ENCODE measurements at regions not wholly inside any gene's neighbourhood (a gene's known extent, or its start where the extent isn't known, plus 50 kb on each side); places are given as distances from the start of the nearest gene placed in this dataset.

- Histone ChIP-seq H3K36me3 (no peaks in the 10 kb centered on the region), H3K4me1 (ENCODE audit: insufficient read depth) (no peaks in the 10 kb centered on the region), H3K27ac (no peak overlapping the region), H3K9me3 (no peaks in the 10 kb centered on the region), H3K27me3 (no peaks in the 10 kb centered on the region), H3K4me3 (no peak overlapping the region)
- DNase-seq = no peak
- no peak for TF ChIP-seq POLR2A (IDR thresholded peaks at IDR 0.05)
- no peak for TF ChIP-seq EP300 (IDR thresholded peaks at IDR 0.05)
- no peak for TF ChIP-seq CTCF (IDR thresholded peaks at IDR 0.05)
- WGBS, 3 donors = 19 to 39% (median 23%) methylated on average over 2 of the region's 2 CpGs
- intact Hi-C loops (cut with DNase I) = no loop called here
These were observed 852.4 kb upstream of the MDGA2 start for GRCh38 chr14:48527832-48528231.

- Histone ChIP-seq H3K9me3 (no peaks in the 10 kb centered on the region), H3K4me3 (no peak overlapping the region), H3K4me1 (ENCODE audit: insufficient read depth) (no peaks in the 10 kb centered on the region), H3K36me3 (no peaks in the 10 kb centered on the region), H3K27ac (no peak overlapping the region), H3K27me3 (no peaks in the 10 kb centered on the region)
- DNase-seq = no peak
- no peak for TF ChIP-seq EP300 (IDR thresholded peaks at IDR 0.05)
- TF ChIP-seq POLR2A (IDR thresholded peaks at IDR 0.05) = no peak
- TF ChIP-seq CTCF (IDR thresholded peaks at IDR 0.05) = no peak
- 76 to 79% (median 77%) methylated on average over 7 of the region's 7 CpGs for WGBS, 3 donors
- intact Hi-C loops (cut with DNase I) = no loop called here
These were observed 850.9 kb upstream of the MDGA2 start for GRCh38 chr14:48526307-48526706.

DNA sequence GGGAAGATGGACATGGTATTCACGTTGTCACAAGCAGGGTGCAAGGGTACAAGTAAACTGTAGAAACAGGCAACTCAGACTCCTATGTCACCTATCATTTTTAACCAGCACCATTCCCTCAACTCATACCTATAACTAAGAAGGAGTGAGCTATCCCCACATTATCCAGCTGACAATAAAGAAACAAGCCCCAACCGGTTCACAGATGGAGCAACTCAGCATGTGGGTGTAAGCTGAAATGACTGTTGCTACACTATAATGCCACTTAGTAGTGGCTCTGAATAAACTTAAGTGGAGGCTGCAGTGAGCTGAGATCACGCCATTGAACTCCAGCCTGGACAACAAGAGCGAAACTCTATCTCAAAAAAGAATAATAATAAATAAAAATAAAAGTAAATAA lies 829.5 kb upstream of the MDGA2 start:
- H3K4me1 ChIP-seq (ENCODE audit: insufficient read depth) = no peaks in the 10 kb centered on the region
- H3K27ac ChIP-seq = no peak overlapping the region
- no peaks in the 10 kb centered on the region for H3K36me3 ChIP-seq
- no peaks in the 10 kb centered on the region for H3K9me3 ChIP-seq
- DNase-seq = no peak
- no peak overlapping the region for H3K4me3 ChIP-seq
- H3K27me3 ChIP-seq = peaks cover 3% of the 10 kb centered on the region
- no peak for TF ChIP-seq EP300 (IDR thresholded peaks at IDR 0.05)
- 67 to 86% (median 77%) methylated on average over 4 of the region's 4 CpGs for WGBS, 3 donors
- intact Hi-C loops (cut with DNase I) = no loop called here

DNA sequence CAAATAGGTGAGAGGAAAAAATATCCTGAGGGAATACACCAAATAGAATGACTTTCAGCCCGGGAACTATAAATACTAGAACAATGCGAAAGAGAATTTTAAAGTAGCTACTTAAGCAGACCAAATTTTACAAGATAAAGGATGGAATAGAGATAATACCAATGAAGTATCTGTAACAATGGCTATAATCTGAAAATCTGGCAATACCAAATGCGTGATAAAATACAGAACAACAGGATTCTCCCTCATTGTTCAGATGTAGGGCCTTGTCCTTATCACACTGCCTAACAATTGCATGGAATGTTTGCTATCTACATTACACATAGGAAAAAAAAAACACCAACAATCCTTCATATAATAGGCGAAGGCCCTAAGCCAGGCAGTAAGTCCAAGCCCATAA lies 815.4 kb upstream of the MDGA2 start:
- no peak for TF ChIP-seq EP300 (IDR thresholded peaks at IDR 0.05)
- no peak for TF ChIP-seq POLR2A (IDR thresholded peaks at IDR 0.05)
- no peak for TF ChIP-seq CTCF (IDR thresholded peaks at IDR 0.05)

GRCh38 chr14:48473944-48474343 lies 798.5 kb upstream of the MDGA2 start:
- Histone ChIP-seq H3K4me3 (no peak overlapping the region), H3K36me3 (no peaks in the 10 kb centered on the region), H3K9me3 (no peaks in the 10 kb centered on the region), H3K27ac (no peak overlapping the region), H3K27me3 (no peaks in the 10 kb centered on the region), H3K4me1 (ENCODE audit: insufficient read depth) (no peaks in the 10 kb centered on the region)
- DNase-seq = no peak
- no peak for TF ChIP-seq CTCF (IDR thresholded peaks at IDR 0.05)
- no peak for TF ChIP-seq POLR2A (IDR thresholded peaks at IDR 0.05)
- TF ChIP-seq EP300 (IDR thresholded peaks at IDR 0.05) = no peak
- 51 to 71% (median 54%) methylated on average over 1 of the region's 1 CpG for WGBS, 3 donors
- intact Hi-C loops (cut with DNase I) = no loop called here

More for the DNA sequence above, 815.4 kb upstream of the MDGA2 start:
- H3K27me3 ChIP-seq = no peaks in the 10 kb centered on the region
- H3K36me3 ChIP-seq = no peaks in the 10 kb centered on the region
- 91 to 93% (median 91%) methylated on average over 4 of the region's 4 CpGs for WGBS, 3 donors
- DNase-seq = no peak
- no peaks in the 10 kb centered on the region for H3K9me3 ChIP-seq
- no peak overlapping the region for H3K27ac ChIP-seq
- intact Hi-C loops (cut with DNase I) = no loop called here
- no peaks in the 10 kb centered on the region for H3K4me1 ChIP-seq (ENCODE audit: insufficient read depth)
- no peak overlapping the region for H3K4me3 ChIP-seq

All from ovary (tissue), 7 donors.